C4-2B (cell line): ENCODE measurements at regions not wholly inside any gene's neighbourhood (a gene's known extent, or its start where the extent isn't known, plus 50 kb on each side); places are given as distances from the start of the nearest gene placed in this dataset.

ENCODE experiments used
- ZFX ChIP-seq: fragments of 450-650 bp; IDR thresholded peaks from 2 replicates; pipeline ENCODE4 v1.6.1; 2017
- TF ChIP-seq, protein P1 (sequence below): fragments of 450-650 bp; conservative IDR thresholded peaks from 2 replicates; pipeline ENCODE4 v1.5.1; 2017; ENCODE audit warnings: mild to moderate bottlenecking

DNA sequence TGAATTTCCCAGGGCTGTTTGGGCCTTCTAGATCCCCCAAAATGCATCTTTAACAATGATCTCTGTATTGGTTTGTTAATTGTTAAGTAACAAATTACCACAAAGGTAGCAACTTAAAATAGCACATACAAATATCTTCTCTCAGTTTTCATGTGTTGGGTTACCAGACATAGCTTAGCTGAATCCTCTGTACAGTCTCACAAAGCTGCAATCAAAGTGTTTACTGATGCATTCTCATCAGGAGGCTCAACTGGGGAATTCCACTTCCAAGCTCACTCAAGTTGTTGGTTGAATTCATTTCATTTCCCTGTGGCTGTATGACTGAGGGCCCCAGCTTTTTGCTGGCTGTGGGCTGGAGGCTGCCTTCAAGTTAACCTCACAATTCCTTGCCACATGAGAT is 297.6 kb downstream of the RPLP1 start:
- TF ChIP-seq, protein P1, sequence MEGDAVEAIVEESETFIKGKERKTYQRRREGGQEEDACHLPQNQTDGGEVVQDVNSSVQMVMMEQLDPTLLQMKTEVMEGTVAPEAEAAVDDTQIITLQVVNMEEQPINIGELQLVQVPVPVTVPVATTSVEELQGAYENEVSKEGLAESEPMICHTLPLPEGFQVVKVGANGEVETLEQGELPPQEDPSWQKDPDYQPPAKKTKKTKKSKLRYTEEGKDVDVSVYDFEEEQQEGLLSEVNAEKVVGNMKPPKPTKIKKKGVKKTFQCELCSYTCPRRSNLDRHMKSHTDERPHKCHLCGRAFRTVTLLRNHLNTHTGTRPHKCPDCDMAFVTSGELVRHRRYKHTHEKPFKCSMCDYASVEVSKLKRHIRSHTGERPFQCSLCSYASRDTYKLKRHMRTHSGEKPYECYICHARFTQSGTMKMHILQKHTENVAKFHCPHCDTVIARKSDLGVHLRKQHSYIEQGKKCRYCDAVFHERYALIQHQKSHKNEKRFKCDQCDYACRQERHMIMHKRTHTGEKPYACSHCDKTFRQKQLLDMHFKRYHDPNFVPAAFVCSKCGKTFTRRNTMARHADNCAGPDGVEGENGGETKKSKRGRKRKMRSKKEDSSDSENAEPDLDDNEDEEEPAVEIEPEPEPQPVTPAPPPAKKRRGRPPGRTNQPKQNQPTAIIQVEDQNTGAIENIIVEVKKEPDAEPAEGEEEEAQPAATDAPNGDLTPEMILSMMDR, result no peak
- TF ChIP-seq ZFX, result no peak
